HFF-Myc (cell line): ENCODE measurements at regions not wholly inside any gene's neighbourhood (a gene's known extent, or its start where the extent isn't known, plus 50 kb on each side); places are given as distances from the start of the nearest gene placed in this dataset.
"Not testable (repeated sequence)": the region's sequence is repeated elsewhere in the genome, so short reads cannot be mapped to it uniquely, and the experiment has no call there.

Experiments
- DNase-seq: peaks from one replicate; pipeline ENCODE4 v3.0.0-alpha.2; 2011; ENCODE audit warnings: low read depth; ENCODE audit errors: extremely low read depth
- H3K4me3 ChIP-seq: replicated peaks from 2 replicates; pipeline ENCODE4 v1.5.1; 2011; ENCODE audit warnings: low read depth, mild to moderate bottlenecking, control low read depth, low read length
- TF ChIP-seq, protein P1 (sequence below): IDR thresholded peaks from 2 replicates; pipeline ENCODE4 v1.5.1; 2012; ENCODE audit warnings: mild to moderate bottlenecking, low read depth, low read length, control low read depth; ENCODE audit errors: missing control alignments

DNA sequence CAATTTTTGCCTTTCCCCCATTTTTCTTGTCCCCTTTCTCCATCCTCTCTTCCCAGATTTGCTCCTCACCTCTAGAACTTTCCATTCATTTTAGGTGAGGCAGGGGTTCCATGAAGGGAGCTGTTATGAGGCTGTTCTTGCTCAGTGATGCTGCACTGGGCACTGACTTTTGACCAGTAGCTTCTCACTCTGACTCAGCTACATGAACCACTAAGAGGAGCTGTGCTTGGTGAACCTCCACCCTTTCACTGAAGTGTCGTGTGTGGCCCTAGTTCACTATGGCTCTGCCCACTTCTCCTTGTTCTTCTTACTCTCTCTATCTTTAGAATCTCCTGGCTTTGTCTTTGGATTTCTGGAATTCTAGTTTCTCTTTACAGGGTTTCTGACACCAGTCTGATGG lies 73.4 kb upstream of the ADRA1D start:
- no peak overlapping the region for H3K4me3 ChIP-seq
- TF ChIP-seq, protein P1, sequence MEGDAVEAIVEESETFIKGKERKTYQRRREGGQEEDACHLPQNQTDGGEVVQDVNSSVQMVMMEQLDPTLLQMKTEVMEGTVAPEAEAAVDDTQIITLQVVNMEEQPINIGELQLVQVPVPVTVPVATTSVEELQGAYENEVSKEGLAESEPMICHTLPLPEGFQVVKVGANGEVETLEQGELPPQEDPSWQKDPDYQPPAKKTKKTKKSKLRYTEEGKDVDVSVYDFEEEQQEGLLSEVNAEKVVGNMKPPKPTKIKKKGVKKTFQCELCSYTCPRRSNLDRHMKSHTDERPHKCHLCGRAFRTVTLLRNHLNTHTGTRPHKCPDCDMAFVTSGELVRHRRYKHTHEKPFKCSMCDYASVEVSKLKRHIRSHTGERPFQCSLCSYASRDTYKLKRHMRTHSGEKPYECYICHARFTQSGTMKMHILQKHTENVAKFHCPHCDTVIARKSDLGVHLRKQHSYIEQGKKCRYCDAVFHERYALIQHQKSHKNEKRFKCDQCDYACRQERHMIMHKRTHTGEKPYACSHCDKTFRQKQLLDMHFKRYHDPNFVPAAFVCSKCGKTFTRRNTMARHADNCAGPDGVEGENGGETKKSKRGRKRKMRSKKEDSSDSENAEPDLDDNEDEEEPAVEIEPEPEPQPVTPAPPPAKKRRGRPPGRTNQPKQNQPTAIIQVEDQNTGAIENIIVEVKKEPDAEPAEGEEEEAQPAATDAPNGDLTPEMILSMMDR, result no peak
- DNase-seq, result no peak

DNA sequence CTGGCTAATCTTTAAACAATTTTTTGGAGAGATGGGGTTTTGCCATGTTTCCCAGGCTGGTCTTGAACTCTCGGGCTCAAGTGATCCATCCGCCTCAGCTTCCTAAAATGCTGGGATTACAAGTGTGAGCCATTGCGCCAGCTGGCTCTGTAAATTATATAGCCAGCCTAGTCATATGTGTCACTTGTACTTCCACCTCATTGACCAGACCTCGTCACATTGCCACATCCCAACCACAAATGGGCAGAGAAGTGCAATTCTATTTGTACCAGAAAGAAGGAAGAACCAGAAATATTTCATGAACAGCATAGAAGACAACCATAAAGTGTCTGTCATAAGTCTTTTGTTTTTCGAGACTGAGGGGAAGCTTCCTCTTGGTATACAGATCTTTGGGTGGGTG lies 71.2 kb upstream of the ADRA1D start:
- TF ChIP-seq, protein P1, result no peak
- no peak for DNase-seq
- H3K4me3 ChIP-seq, result no peak overlapping the region

DNA sequence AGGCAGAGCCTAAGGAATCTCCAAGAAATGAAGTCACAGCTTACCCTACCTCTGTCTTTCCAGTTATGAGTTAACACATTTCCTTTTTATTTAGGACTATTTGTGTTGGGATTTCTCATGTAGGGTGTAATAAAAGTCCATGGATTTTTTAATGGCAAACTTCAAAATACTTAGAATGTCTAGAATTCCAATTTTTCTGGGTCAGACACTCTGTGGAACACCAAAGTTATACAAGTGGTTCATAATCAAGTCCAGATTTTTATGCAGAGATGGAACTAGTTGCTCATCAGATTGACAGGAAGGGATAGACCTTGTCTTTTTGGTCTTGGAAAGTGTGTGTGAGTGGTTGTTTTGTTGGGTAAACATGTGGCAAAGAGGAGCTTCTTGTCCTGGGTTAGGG lies 69.8 kb upstream of the ADRA1D start:
- H3K4me3 ChIP-seq, result no peak overlapping the region
- TF ChIP-seq, protein P1, result no peak
- DNase-seq, result no peak

DNA sequence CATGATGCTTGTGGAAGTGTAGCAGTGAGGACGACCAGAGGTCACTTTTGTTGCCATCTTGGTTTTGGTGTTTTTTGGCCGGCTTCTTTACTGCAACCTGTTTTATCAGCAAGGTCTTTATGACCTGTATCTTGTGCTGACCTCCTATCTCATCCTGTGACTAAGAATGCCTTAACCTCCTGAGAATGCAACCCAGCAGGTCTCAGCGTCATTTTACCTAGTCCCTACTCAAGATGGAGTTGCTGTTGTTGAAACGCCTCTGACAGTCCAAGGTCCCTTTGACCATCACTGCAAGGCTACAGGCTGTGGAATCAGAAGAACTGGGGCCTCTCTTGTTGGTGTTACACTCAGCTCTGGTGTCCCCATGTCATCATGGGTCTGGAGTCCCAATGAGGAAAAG lies 61.5 kb upstream of the ADRA1D start:
- H3K4me3 ChIP-seq, DNase-seq: not testable (repeated sequence)

DNA sequence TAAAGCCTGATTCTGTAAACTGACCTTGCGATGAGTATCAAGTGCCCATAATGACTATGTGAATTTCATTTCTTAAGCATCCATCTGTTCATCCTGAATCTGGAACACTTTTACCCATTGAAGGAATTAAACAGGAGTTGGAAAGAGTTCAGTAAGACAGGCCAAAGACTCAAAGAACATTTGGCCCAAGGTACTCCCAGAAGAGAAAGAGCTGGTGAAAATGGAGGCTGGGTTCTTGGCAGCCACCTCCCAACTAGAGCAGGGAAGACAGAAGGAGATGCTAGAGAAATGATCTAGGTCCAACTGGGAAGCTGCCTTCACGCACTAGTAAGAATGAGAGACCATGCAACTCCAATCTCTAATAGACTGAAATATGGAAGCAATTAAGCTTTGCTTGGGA lies 57.1 kb upstream of the ADRA1D start:
- H3K4me3 ChIP-seq, result no peak overlapping the region
- TF ChIP-seq, protein P1, result no peak
- no peak for DNase-seq

DNA sequence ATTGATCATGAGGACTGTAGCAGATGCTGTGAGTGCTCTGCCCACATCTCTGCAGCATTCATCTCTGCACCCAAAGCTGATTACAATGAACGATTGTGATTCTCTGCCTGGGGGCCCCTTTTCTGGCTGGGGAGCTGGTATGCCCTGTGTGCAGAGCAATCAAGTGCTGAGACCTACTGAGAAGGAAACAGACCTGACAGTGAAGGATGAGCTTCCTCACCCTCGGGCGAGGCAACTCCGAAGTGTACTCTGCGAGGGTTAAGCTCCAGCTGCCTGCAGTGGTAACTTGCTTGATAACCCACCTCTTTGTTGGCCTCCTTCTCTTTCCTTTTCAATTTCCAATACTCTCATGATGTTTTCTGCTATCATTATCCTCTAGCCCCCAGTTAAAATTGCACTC lies 56.0 kb upstream of the ADRA1D start:
- TF ChIP-seq, protein P1, result no peak
- no peak for DNase-seq
- H3K4me3 ChIP-seq, result no peak overlapping the region

DNA sequence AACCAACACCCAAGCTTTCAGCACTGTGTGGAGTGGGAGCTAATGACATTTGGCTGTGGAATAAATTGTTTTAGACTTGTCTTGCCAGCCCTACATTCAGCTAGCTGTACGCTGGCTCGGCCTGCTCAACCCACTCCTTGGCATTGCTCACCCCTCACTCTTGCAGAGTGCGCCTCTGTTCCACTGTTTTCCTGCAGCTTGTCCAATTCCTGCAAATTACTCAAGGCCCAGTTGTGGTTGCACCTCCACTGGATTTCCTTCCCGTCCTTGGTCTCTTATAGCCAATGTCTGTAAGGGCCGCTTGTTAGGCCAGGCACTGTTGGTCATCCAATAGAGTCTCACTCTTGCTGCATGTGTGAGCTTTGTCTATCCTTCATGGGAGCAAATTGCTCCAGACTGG lies 55.5 kb upstream of the ADRA1D start:
- TF ChIP-seq, protein P1, result no peak
- no peak for DNase-seq
- no peak overlapping the region for H3K4me3 ChIP-seq
